ENCODE measurements at regions not wholly inside any gene's neighbourhood (a gene's known extent, or its start where the extent isn't known, plus 50 kb on each side); places are given as distances from the start of the nearest gene placed in this dataset.
"Not testable (repeated sequence)": the region's sequence is repeated elsewhere in the genome, so short reads cannot be mapped to it uniquely, and the experiment has no call there.

- DNase-seq (ENCODE audit: low spot score), result no peak
Measured at GRCh38 chr11:15660496-15660895, 545.8 kb downstream of the INSC start.

- DNase-seq (ENCODE audit: low spot score), result no peak
Measured at GRCh38 chr11:15662285-15662684, 547.6 kb downstream of the INSC start.

- DNase-seq (ENCODE audit: low spot score), result peak; percentile 48
Measured at GRCh38 chr11:15663777-15664218, 549.1 kb downstream of the INSC start.

GRCh38 chr11:15665368-15665871 lies 550.7 kb downstream of the INSC start:
- no peak for DNase-seq (ENCODE audit: low spot score)

- no peak for DNase-seq (ENCODE audit: low spot score)
Measured at GRCh38 chr11:15667127-15667725, 552.5 kb downstream of the INSC start.

- DNase-seq (ENCODE audit: low spot score), result no peak
Measured at GRCh38 chr11:15668718-15669117, 554.0 kb downstream of the INSC start.

GRCh38 chr11:15670520-15671070 lies 555.9 kb downstream of the INSC start:
- DNase-seq (ENCODE audit: low spot score), result no peak

GRCh38 chr11:15671216-15671615 lies 556.5 kb downstream of the INSC start:
- DNase-seq (ENCODE audit: low spot score), result no peak

GRCh38 chr11:15672825-15673224 lies 558.1 kb downstream of the INSC start:
- DNase-seq (ENCODE audit: low spot score), result no peak

- DNase-seq (ENCODE audit: low spot score), result peak; percentile 21
Measured at GRCh38 chr11:15673408-15673831, 558.7 kb downstream of the INSC start.

GRCh38 chr11:15674756-15675155 lies 560.0 kb downstream of the INSC start:
- DNase-seq (ENCODE audit: low spot score), result no peak

- no peak for DNase-seq (ENCODE audit: low spot score)
Measured at GRCh38 chr11:15675683-15676082, 561.0 kb downstream of the INSC start.

- DNase-seq (ENCODE audit: low spot score), result no peak
Measured at GRCh38 chr11:15677181-15677580, 562.5 kb downstream of the INSC start.

GRCh38 chr11:15683528-15683927 lies 568.8 kb downstream of the INSC start:
- DNase-seq (ENCODE audit: low spot score), result no peak

GRCh38 chr11:15685306-15685705 lies 570.6 kb downstream of the INSC start:
- no peak for DNase-seq (ENCODE audit: low spot score)

GRCh38 chr11:15686259-15686658 lies 571.5 kb downstream of the INSC start:
- not testable (repeated sequence) for DNase-seq (ENCODE audit: low spot score)

- DNase-seq (ENCODE audit: low spot score), result no peak
Measured at GRCh38 chr11:15687342-15687741, 572.6 kb downstream of the INSC start.

- peak; percentile 57 for DNase-seq (ENCODE audit: low spot score)
Measured at GRCh38 chr11:15688351-15688792, 573.6 kb downstream of the INSC start.

GRCh38 chr11:15690320-15690719 lies 575.6 kb downstream of the INSC start:
- DNase-seq (ENCODE audit: low spot score), result no peak

- no peak for DNase-seq (ENCODE audit: low spot score)
Measured at GRCh38 chr11:15692739-15693138, 578.0 kb downstream of the INSC start.

- DNase-seq (ENCODE audit: low spot score), result no peak
Measured at GRCh38 chr11:15695096-15695721, 580.5 kb downstream of the INSC start.

- DNase-seq (ENCODE audit: low spot score), result no peak
Measured at GRCh38 chr11:15696069-15696468, 581.3 kb downstream of the INSC start.

Measured in Ammon's horn (tissue), 1 donor.